Muscle layer of duodenum (tissue), 2 donors: ENCODE measurements at regions not wholly inside any gene's neighbourhood (a gene's known extent, or its start where the extent isn't known, plus 50 kb on each side); places are given as distances from the start of the nearest gene placed in this dataset.

Source experiments
- H3K27ac ChIP-seq: one replicate; pipeline ENCODE4 v1.7.0; 2013; ENCODE audit warnings: mild to moderate bottlenecking, low read length
- H3K27me3 ChIP-seq: one replicate; pipeline ENCODE4 v1.7.0; 2013; ENCODE audit warnings: low read depth, mild to moderate bottlenecking, control low read depth, low read length
- H3K36me3 ChIP-seq, 2 donors: one replicate each; pipeline ENCODE4 v1.7.0; 2013; ENCODE audit warnings: low read length in 2 of 2, control low read depth in 1 of 2, mild to moderate bottlenecking in 1 of 2; ENCODE audit not compliant: insufficient read depth in 2 of 2, control insufficient read depth in 1 of 2
- H3K4me1 ChIP-seq, 2 donors: one replicate each; pipeline ENCODE4 v1.7.0; 2013; ENCODE audit warnings: low read length in 2 of 2, mild to moderate bottlenecking in 2 of 2, control low read depth in 1 of 2, moderate library complexity in 1 of 2; ENCODE audit not compliant: insufficient read depth in 2 of 2, control insufficient read depth in 1 of 2
- H3K4me3 ChIP-seq, 2 donors: one replicate each; pipeline ENCODE4 v1.7.0; 2013; ENCODE audit warnings: low read length in 2 of 2, low read depth in 1 of 2, mild to moderate bottlenecking in 1 of 2
- H3K9me3 ChIP-seq, 2 donors: one replicate each; pipeline ENCODE4 v1.7.0; 2013; ENCODE audit warnings: low read length in 2 of 2, control low read depth in 1 of 2, mild to moderate bottlenecking in 1 of 2; ENCODE audit not compliant: control insufficient read depth in 1 of 2
- donor health status: healthy.

GRCh38 chr1:90558754-90559378 is 158.2 kb downstream of the BARHL2 start:
- Histone ChIP-seq H3K27ac (no peak overlapping the region), H3K9me3 (no peaks in the 10 kb centered on the region), H3K4me1 (no peaks in the 10 kb centered on the region), H3K36me3 (no peaks in the 10 kb centered on the region), H3K27me3 (no peaks in the 10 kb centered on the region), H3K4me3 (no peak overlapping the region)

- Histone ChIP-seq H3K36me3 (no peaks in the 10 kb centered on the region), H3K4me1 (no peaks in the 10 kb centered on the region), H3K4me3 (no peak overlapping the region), H3K27ac (no peak overlapping the region), H3K27me3 (no peaks in the 10 kb centered on the region), H3K9me3 (no peaks in the 10 kb centered on the region)
Observed at GRCh38 chr1:90558126-90558525, 159.0 kb downstream of the BARHL2 start.

GRCh38 chr1:90557706-90558105 is 159.4 kb downstream of the BARHL2 start:
- H3K4me1 ChIP-seq, result no peaks in the 10 kb centered on the region
- H3K36me3 ChIP-seq, result no peaks in the 10 kb centered on the region
- H3K9me3 ChIP-seq, result no peaks in the 10 kb centered on the region
- H3K27me3 ChIP-seq, result no peaks in the 10 kb centered on the region
- H3K4me3 ChIP-seq, result no peak overlapping the region
- no peak overlapping the region for H3K27ac ChIP-seq

GRCh38 chr1:90550626-90551406 is 166.3 kb downstream of the BARHL2 start:
- no peaks in the 10 kb centered on the region for H3K9me3 ChIP-seq
- no peaks in the 10 kb centered on the region for H3K36me3 ChIP-seq

GRCh38 chr1:90544356-90544755 is 172.7 kb downstream of the BARHL2 start:
- Histone ChIP-seq H3K9me3 (no peaks in the 10 kb centered on the region), H3K36me3 (no peaks in the 10 kb centered on the region), H3K27me3 (no peaks in the 10 kb centered on the region), H3K4me1 (no peaks in the 10 kb centered on the region), H3K4me3 (no peak overlapping the region), H3K27ac (no peak overlapping the region)

More at GRCh38 chr1:90550626-90551406, 166.3 kb downstream of the BARHL2 start:
- Histone ChIP-seq H3K27ac (no peak overlapping the region), H3K27me3 (no peaks in the 10 kb centered on the region), H3K4me1 (no peaks in the 10 kb centered on the region), H3K4me3 (no peak overlapping the region)

GRCh38 chr1:90537606-90538362 is 179.3 kb downstream of the BARHL2 start:
- Histone ChIP-seq H3K4me3 (no peak overlapping the region), H3K36me3 (no peaks in the 10 kb centered on the region), H3K27me3 (no peaks in the 10 kb centered on the region), H3K9me3 (no peaks in the 10 kb centered on the region), H3K4me1 (no peaks in the 10 kb centered on the region), H3K27ac (no peak overlapping the region)

- H3K36me3 ChIP-seq, result no peaks in the 10 kb centered on the region
- H3K27ac ChIP-seq, result no peak overlapping the region
- no peaks in the 10 kb centered on the region for H3K9me3 ChIP-seq
- no peaks in the 10 kb centered on the region for H3K27me3 ChIP-seq
- H3K4me1 ChIP-seq, result no peaks in the 10 kb centered on the region
- H3K4me3 ChIP-seq, result no peak overlapping the region
Observed at GRCh38 chr1:90534663-90535295, 182.3 kb downstream of the BARHL2 start.

- Histone ChIP-seq H3K4me1 (no peaks in the 10 kb centered on the region), H3K4me3 (no peak overlapping the region), H3K27ac (no peak overlapping the region), H3K36me3 (no peaks in the 10 kb centered on the region), H3K27me3 (no peaks in the 10 kb centered on the region), H3K9me3 (no peaks in the 10 kb centered on the region)
Observed at GRCh38 chr1:90534116-90534515, 183.0 kb downstream of the BARHL2 start.

- peaks cover 0 to 3% of the 10 kb centered on the region in 2 donors for H3K9me3 ChIP-seq
- no peaks in the 10 kb centered on the region for H3K36me3 ChIP-seq
- no peak overlapping the region for H3K4me3 ChIP-seq
- H3K27ac ChIP-seq, result no peak overlapping the region
- no peaks in the 10 kb centered on the region for H3K27me3 ChIP-seq
- H3K4me1 ChIP-seq, result no peaks in the 10 kb centered on the region
Observed at GRCh38 chr1:90526954-90527353, 190.1 kb downstream of the BARHL2 start.

GRCh38 chr1:90522432-90522831 is 194.7 kb downstream of the BARHL2 start:
- no peaks in the 10 kb centered on the region for H3K36me3 ChIP-seq
- H3K27ac ChIP-seq, result no peak overlapping the region
- peaks cover 0 to 6% of the 10 kb centered on the region in 2 donors for H3K9me3 ChIP-seq
- H3K4me3 ChIP-seq, result no peak overlapping the region
- H3K4me1 ChIP-seq, result no peaks in the 10 kb centered on the region
- no peaks in the 10 kb centered on the region for H3K27me3 ChIP-seq

- Histone ChIP-seq H3K4me3 (no peak overlapping the region), H3K27me3 (no peaks in the 10 kb centered on the region), H3K36me3 (no peaks in the 10 kb centered on the region), H3K9me3 (peaks cover 0 to 2% of the 10 kb centered on the region in 2 donors), H3K4me1 (no peaks in the 10 kb centered on the region), H3K27ac (no peak overlapping the region)
Observed at GRCh38 chr1:90513956-90514355, 203.1 kb downstream of the BARHL2 start.
